HepG2 (cell line): ENCODE measurements at regions not wholly inside any gene's neighbourhood (a gene's known extent, or its start where the extent isn't known, plus 50 kb on each side); places are given as distances from the start of the nearest gene placed in this dataset.

Experiments used
- ELF3 ChIP-seq: IDR thresholded peaks from 2 replicates; pipeline ENCODE4 v1.6.1; 2016; ENCODE audit warnings: missing genetic modification reagents, missing compliant biosample characterization
- GMEB1 ChIP-seq: sonication (generic); formaldehyde crosslinking; IDR thresholded peaks from 2 replicates; pipeline ENCODE4 v1.5.1; 2020; ENCODE audit warnings: missing genetic modification reagents, mild to moderate bottlenecking, borderline replicate concordance
- HNRNPK ChIP-seq: fragments of 200-400 bp; formaldehyde crosslinking; IDR thresholded peaks from 2 replicates; pipeline ENCODE4 v1.6.1; 2018; ENCODE audit warnings: low read length, low read depth, moderate library complexity, mild to moderate bottlenecking; ENCODE audit not compliant: poor library complexity, severe bottlenecking
- HOMEZ ChIP-seq: IDR thresholded peaks from 2 replicates; pipeline ENCODE4 v1.6.1; 2016; ENCODE audit warnings: low read depth
- MIER3 ChIP-seq: IDR thresholded peaks from 2 replicates; pipeline ENCODE4 v1.6.1; 2016; ENCODE audit warnings: missing compliant biosample characterization, borderline replicate concordance
- MTF1 ChIP-seq: sonication (generic); formaldehyde crosslinking; IDR thresholded peaks from 2 replicates; pipeline ENCODE4 v1.5.0; 2020; ENCODE audit warnings: missing genetic modification reagents
- NCOA5 ChIP-seq: sonication (generic); formaldehyde crosslinking; IDR thresholded peaks from 2 replicates; pipeline ENCODE4 v1.4.0; 2020; ENCODE audit warnings: missing genetic modification reagents
- PPARG ChIP-seq: conservative IDR thresholded peaks from 2 replicates; pipeline ENCODE4 v1.6.1; 2016; ENCODE audit warnings: missing biosample characterization, missing genetic modification reagents
- REXO4 ChIP-seq: sonication (generic); formaldehyde crosslinking; IDR thresholded peaks from 2 replicates; pipeline ENCODE4 v1.8.0; 2022; ENCODE audit warnings: missing genetic modification reagents, mild to moderate bottlenecking, borderline replicate concordance
- RFX3 ChIP-seq: IDR thresholded peaks from 2 replicates; pipeline ENCODE4 v1.6.1; 2016; ENCODE audit warnings: missing biosample characterization, missing genetic modification reagents
- SAFB2 ChIP-seq: sonication (generic); formaldehyde crosslinking; IDR thresholded peaks from 2 replicates; pipeline ENCODE4 v1.5.1; 2020; ENCODE audit warnings: missing genetic modification reagents, low read depth, mild to moderate bottlenecking, borderline replicate concordance
- ZBTB33 ChIP-seq: sonication (generic); formaldehyde crosslinking; IDR thresholded peaks from 2 replicates; pipeline ENCODE4 v1.4.0; 2020; ENCODE audit warnings: missing genetic modification reagents
- ZNF383 ChIP-seq: sonication (generic); formaldehyde crosslinking; IDR thresholded peaks from 2 replicates; pipeline ENCODE4 v1.4.0; 2020; ENCODE audit warnings: missing genetic modification reagents, mild to moderate bottlenecking, borderline replicate concordance
- ZNF407 ChIP-seq: sonication (generic); formaldehyde crosslinking; IDR thresholded peaks from one replicate; pipeline ENCODE4 v1.5.1; 2020; ENCODE audit warnings: mild to moderate bottlenecking, missing genetic modification reagents; ENCODE audit errors: not compliant biosample characterization
- ZNF441 ChIP-seq: sonication (generic); formaldehyde crosslinking; IDR thresholded peaks from 2 replicates; pipeline ENCODE4 v1.7.0; 2021; ENCODE audit warnings: missing genetic modification reagents, borderline replicate concordance
- ZNF607 ChIP-seq: sonication (generic); formaldehyde crosslinking; IDR thresholded peaks from 2 replicates; pipeline ENCODE4 v1.5.1; 2020; ENCODE audit warnings: missing genetic modification reagents, mild to moderate bottlenecking, borderline replicate concordance
- ZSCAN25 ChIP-seq: sonication (generic); formaldehyde crosslinking; IDR thresholded peaks from 2 replicates; pipeline ENCODE4 v1.8.0; 2022; ENCODE audit warnings: mild to moderate bottlenecking, missing genetic modification reagents

GRCh38 chr10:29130190-29130673 lies 158.6 kb upstream of the LYZL1 start (continued):
- TF ChIP-seq ZNF407 (no peak), MTF1 (CRISPR knock-in tag) (no peak), ZBTB33 (CRISPR knock-in tag) (no peak), ZNF607 (CRISPR knock-in tag) (no peak), NCOA5 (CRISPR knock-in tag) (no peak), ZNF383 (CRISPR knock-in tag) (no peak), ZSCAN25 (CRISPR knock-in tag) (no peak), RFX3 (CRISPR knock-in tag) (no peak), PPARG (CRISPR knock-in tag) (peak; percentile 60), ZNF441 (CRISPR knock-in tag) (no peak), REXO4 (CRISPR knock-in tag) (no peak), HOMEZ (CRISPR knock-in tag) (peak; percentile 26; the same call in 1 of the 2 replicates), GMEB1 (peak; percentile 30; the same call in 1 of the 2 replicates), ELF3 (CRISPR knock-in tag) (0 out of 2 replicates have a peak, but pooled peaks have one; percentile 27), HNRNPK (no peak), SAFB2 (CRISPR knock-in tag) (no peak), MIER3 (peak; percentile 72; the same call in 1 of the 2 replicates)
